ENCODE measurements at regions not wholly inside any gene's neighbourhood (a gene's known extent, or its start where the extent isn't known, plus 50 kb on each side); places are given as distances from the start of the nearest gene placed in this dataset.

DNA sequence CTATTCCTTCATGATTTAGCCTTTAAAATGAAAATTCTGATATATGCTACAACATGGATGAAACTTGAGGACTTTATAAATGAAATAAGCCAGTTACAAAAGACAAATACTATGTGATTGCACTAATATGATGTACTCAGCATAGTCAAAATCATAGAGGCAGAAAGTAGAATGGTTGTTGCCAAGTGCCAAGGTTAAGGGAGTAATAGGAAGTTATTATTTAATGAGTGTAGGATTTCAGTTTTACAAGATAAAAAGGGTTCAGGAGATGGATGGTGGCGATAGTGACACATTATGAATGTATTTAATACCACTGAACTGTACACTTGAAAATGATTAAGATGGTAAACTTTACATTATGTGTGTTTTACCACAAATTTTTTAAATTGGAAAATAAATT, 73.1 kb upstream of the FMN2 start:
- Histone ChIP-seq H3K27me3 (ENCODE audit: insufficient read depth, low read length) (no peaks in the 10 kb centered on the region), H2AFZ (ENCODE audit: low read length) (no peak overlapping the region), H3K9me3 (ENCODE audit: low read depth, low read length) (no peaks in the 10 kb centered on the region), H3K4me1 (ENCODE audit: insufficient read depth, low read length) (no peaks in the 10 kb centered on the region), H3K36me3 (ENCODE audit: insufficient read depth, low read length) (no peaks in the 10 kb centered on the region), H3K27ac (ENCODE audit: low read depth, low read length) (no peak overlapping the region), H3K4me2 (ENCODE audit: insufficient read depth, low read length) (no peak overlapping the region), H3K79me2 (ENCODE audit: insufficient read depth, low read length) (no peaks in the 10 kb centered on the region), H3K4me3 (ENCODE audit: insufficient read depth, low read length) (no peak overlapping the region), H4K20me1 (ENCODE audit: insufficient read depth, low read length) (no peaks in the 10 kb centered on the region)
- DNase-seq (ENCODE audit: insufficient read length, low spot score, missing footprints), result no peak
- TF ChIP-seq, protein P1, sequence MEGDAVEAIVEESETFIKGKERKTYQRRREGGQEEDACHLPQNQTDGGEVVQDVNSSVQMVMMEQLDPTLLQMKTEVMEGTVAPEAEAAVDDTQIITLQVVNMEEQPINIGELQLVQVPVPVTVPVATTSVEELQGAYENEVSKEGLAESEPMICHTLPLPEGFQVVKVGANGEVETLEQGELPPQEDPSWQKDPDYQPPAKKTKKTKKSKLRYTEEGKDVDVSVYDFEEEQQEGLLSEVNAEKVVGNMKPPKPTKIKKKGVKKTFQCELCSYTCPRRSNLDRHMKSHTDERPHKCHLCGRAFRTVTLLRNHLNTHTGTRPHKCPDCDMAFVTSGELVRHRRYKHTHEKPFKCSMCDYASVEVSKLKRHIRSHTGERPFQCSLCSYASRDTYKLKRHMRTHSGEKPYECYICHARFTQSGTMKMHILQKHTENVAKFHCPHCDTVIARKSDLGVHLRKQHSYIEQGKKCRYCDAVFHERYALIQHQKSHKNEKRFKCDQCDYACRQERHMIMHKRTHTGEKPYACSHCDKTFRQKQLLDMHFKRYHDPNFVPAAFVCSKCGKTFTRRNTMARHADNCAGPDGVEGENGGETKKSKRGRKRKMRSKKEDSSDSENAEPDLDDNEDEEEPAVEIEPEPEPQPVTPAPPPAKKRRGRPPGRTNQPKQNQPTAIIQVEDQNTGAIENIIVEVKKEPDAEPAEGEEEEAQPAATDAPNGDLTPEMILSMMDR (IDR thresholded peaks at IDR 0.05; ENCODE audit: extremely low read depth, low read depth, low read length), result no peak

DNA sequence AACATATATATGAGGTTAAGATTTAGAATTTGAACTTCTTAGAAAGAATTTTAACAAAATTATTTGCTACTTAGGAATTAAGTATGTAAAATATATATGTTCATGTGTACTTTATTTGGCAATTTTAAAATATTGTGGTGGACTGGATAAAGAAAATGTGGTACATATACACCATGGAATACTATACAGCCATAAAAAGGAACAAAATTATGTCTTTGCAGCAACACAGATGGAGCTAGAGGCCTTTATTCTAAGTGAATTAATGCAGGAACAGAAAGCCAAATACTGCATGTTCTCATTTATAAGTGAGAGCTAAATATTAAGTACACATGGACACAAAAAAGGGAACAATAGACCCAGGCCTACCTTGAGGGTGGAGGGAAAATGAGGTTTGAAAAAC, 72.2 kb upstream of the FMN2 start:
- no peaks in the 10 kb centered on the region for H3K27me3 ChIP-seq (ENCODE audit: insufficient read depth, low read length)
- H3K36me3 ChIP-seq (ENCODE audit: insufficient read depth, low read length), result no peaks in the 10 kb centered on the region
- no peak overlapping the region for H3K4me3 ChIP-seq (ENCODE audit: insufficient read depth, low read length)
- no peaks in the 10 kb centered on the region for H3K79me2 ChIP-seq (ENCODE audit: insufficient read depth, low read length)
- TF ChIP-seq, protein P1 (IDR thresholded peaks at IDR 0.05; ENCODE audit: extremely low read depth, low read depth, low read length), result no peak
- no peak overlapping the region for H3K4me2 ChIP-seq (ENCODE audit: insufficient read depth, low read length)
- no peak for DNase-seq (ENCODE audit: insufficient read length, low spot score, missing footprints)
- no peak overlapping the region for H2AFZ ChIP-seq (ENCODE audit: low read length)
- H3K27ac ChIP-seq (ENCODE audit: low read depth, low read length), result no peak overlapping the region
- no peaks in the 10 kb centered on the region for H4K20me1 ChIP-seq (ENCODE audit: insufficient read depth, low read length)
- no peaks in the 10 kb centered on the region for H3K9me3 ChIP-seq (ENCODE audit: low read depth, low read length)
- H3K4me1 ChIP-seq (ENCODE audit: insufficient read depth, low read length), result no peaks in the 10 kb centered on the region

GRCh38 chr1:240020871-240021270, 70.8 kb upstream of the FMN2 start:
- Histone ChIP-seq H3K9me3 (ENCODE audit: low read depth, low read length) (no peaks in the 10 kb centered on the region), H4K20me1 (ENCODE audit: insufficient read depth, low read length) (no peaks in the 10 kb centered on the region), H2AFZ (ENCODE audit: low read length) (no peak overlapping the region), H3K36me3 (ENCODE audit: insufficient read depth, low read length) (no peaks in the 10 kb centered on the region), H3K4me1 (ENCODE audit: insufficient read depth, low read length) (no peaks in the 10 kb centered on the region), H3K4me2 (ENCODE audit: insufficient read depth, low read length) (no peak overlapping the region), H3K4me3 (ENCODE audit: insufficient read depth, low read length) (no peak overlapping the region), H3K79me2 (ENCODE audit: insufficient read depth, low read length) (no peaks in the 10 kb centered on the region), H3K27ac (ENCODE audit: low read depth, low read length) (no peak overlapping the region), H3K27me3 (ENCODE audit: insufficient read depth, low read length) (no peaks in the 10 kb centered on the region)
- DNase-seq (ENCODE audit: insufficient read length, low spot score, missing footprints), result no peak
- TF ChIP-seq, protein P1 (IDR thresholded peaks at IDR 0.05; ENCODE audit: extremely low read depth, low read depth, low read length), result no peak

GRCh38 chr1:240021709-240022108, 70.0 kb upstream of the FMN2 start:
- Histone ChIP-seq H3K79me2 (ENCODE audit: insufficient read depth, low read length) (no peaks in the 10 kb centered on the region), H3K9me3 (ENCODE audit: low read depth, low read length) (no peaks in the 10 kb centered on the region), H3K27me3 (ENCODE audit: insufficient read depth, low read length) (no peaks in the 10 kb centered on the region), H3K4me2 (ENCODE audit: insufficient read depth, low read length) (no peak overlapping the region), H4K20me1 (ENCODE audit: insufficient read depth, low read length) (no peaks in the 10 kb centered on the region), H3K4me1 (ENCODE audit: insufficient read depth, low read length) (no peaks in the 10 kb centered on the region), H3K36me3 (ENCODE audit: insufficient read depth, low read length) (no peaks in the 10 kb centered on the region), H3K27ac (ENCODE audit: low read depth, low read length) (no peak overlapping the region), H2AFZ (ENCODE audit: low read length) (no peak overlapping the region), H3K4me3 (ENCODE audit: insufficient read depth, low read length) (no peak overlapping the region)
- TF ChIP-seq, protein P1 (IDR thresholded peaks at IDR 0.05; ENCODE audit: extremely low read depth, low read depth, low read length), result no peak
- DNase-seq (ENCODE audit: insufficient read length, low spot score, missing footprints), result no peak

Measured in osteoblast (primary cell).